ENCODE measurements at regions not wholly inside any gene's neighbourhood (a gene's known extent, or its start where the extent isn't known, plus 50 kb on each side); places are given as distances from the start of the nearest gene placed in this dataset.

- DNase-seq (ENCODE audit: low spot score), result no peak
- no peaks in the 10 kb centered on the region for H3K4me1 Mint-ChIP-seq (ENCODE audit: unreplicated experiment)
- no peak overlapping the region for H3K27ac Mint-ChIP-seq (ENCODE audit: unreplicated experiment)
- TF ChIP-seq CTCF (IDR thresholded peaks at IDR 0.05; ENCODE audit: unreplicated experiment), result no peak
- no peaks in the 10 kb centered on the region for H3K27me3 Mint-ChIP-seq (ENCODE audit: unreplicated experiment)
- no peaks in the 10 kb centered on the region for H3K36me3 Mint-ChIP-seq (ENCODE audit: low read depth, unreplicated experiment)
- H3K4me3 Mint-ChIP-seq (ENCODE audit: unreplicated experiment), result no peak overlapping the region
- H3K9me3 Mint-ChIP-seq (ENCODE audit: unreplicated experiment), result no peaks in the 10 kb centered on the region
Observed at GRCh38 chr1:221013691-221014660, 134.7 kb downstream of the HLX start.

GRCh38 chr1:221015159-221015790 lies 136.0 kb downstream of the HLX start:
- H3K27ac Mint-ChIP-seq (ENCODE audit: unreplicated experiment), result no peak overlapping the region
- no peaks in the 10 kb centered on the region for H3K27me3 Mint-ChIP-seq (ENCODE audit: unreplicated experiment)
- no peak for TF ChIP-seq CTCF (IDR thresholded peaks at IDR 0.05; ENCODE audit: unreplicated experiment)
- H3K36me3 Mint-ChIP-seq (ENCODE audit: low read depth, unreplicated experiment), result no peaks in the 10 kb centered on the region
- no peaks in the 10 kb centered on the region for H3K4me1 Mint-ChIP-seq (ENCODE audit: unreplicated experiment)
- DNase-seq (ENCODE audit: low spot score), result no peak
- no peaks in the 10 kb centered on the region for H3K9me3 Mint-ChIP-seq (ENCODE audit: unreplicated experiment)
- no peak overlapping the region for H3K4me3 Mint-ChIP-seq (ENCODE audit: unreplicated experiment)

- Mint-ChIP-seq H3K4me3 (ENCODE audit: unreplicated experiment) (no peak overlapping the region), H3K36me3 (ENCODE audit: low read depth, unreplicated experiment) (no peaks in the 10 kb centered on the region), H3K27me3 (ENCODE audit: unreplicated experiment) (no peaks in the 10 kb centered on the region), H3K4me1 (ENCODE audit: unreplicated experiment) (no peaks in the 10 kb centered on the region), H3K27ac (ENCODE audit: unreplicated experiment) (no peak overlapping the region), H3K9me3 (ENCODE audit: unreplicated experiment) (no peaks in the 10 kb centered on the region)
- DNase-seq (ENCODE audit: low spot score), result no peak
- no peak for TF ChIP-seq CTCF (IDR thresholded peaks at IDR 0.05; ENCODE audit: unreplicated experiment)
Observed at GRCh38 chr1:221016751-221017150, 137.5 kb downstream of the HLX start.

GRCh38 chr1:221018414-221018813 lies 139.2 kb downstream of the HLX start:
- DNase-seq (ENCODE audit: low spot score), result no peak
- no peaks in the 10 kb centered on the region for H3K9me3 Mint-ChIP-seq (ENCODE audit: unreplicated experiment)
- H3K27ac Mint-ChIP-seq (ENCODE audit: unreplicated experiment), result no peak overlapping the region

More at GRCh38 chr1:221018414-221018813, 139.2 kb downstream of the HLX start:
- Mint-ChIP-seq H3K27me3 (ENCODE audit: unreplicated experiment) (no peaks in the 10 kb centered on the region), H3K4me1 (ENCODE audit: unreplicated experiment) (no peaks in the 10 kb centered on the region), H3K4me3 (ENCODE audit: unreplicated experiment) (no peak overlapping the region), H3K36me3 (ENCODE audit: low read depth, unreplicated experiment) (no peaks in the 10 kb centered on the region)
- no peak for TF ChIP-seq CTCF (IDR thresholded peaks at IDR 0.05; ENCODE audit: unreplicated experiment)

All from endothelial cell (in vitro differentiated cells).